HL-60 (cell line): ENCODE measurements at regions not wholly inside any gene's neighbourhood (a gene's known extent, or its start where the extent isn't known, plus 50 kb on each side); places are given as distances from the start of the nearest gene placed in this dataset.

Source experiments
- GABPA ChIP-seq: IDR thresholded peaks from 2 replicates; pipeline ENCODE4 v1.6.1; 2012; ENCODE audit warnings: low read depth
- POLR2AphosphoS5 ChIP-seq: IDR thresholded peaks from 2 replicates; pipeline ENCODE4 v1.6.1; 2012; ENCODE audit warnings: low read depth
- TF ChIP-seq, protein P1 (sequence below): IDR thresholded peaks from one replicate; pipeline ENCODE4 v1.5.1; 2011; ENCODE audit warnings: low read length, control low read depth, inconsistent platforms; ENCODE audit not compliant: insufficient read depth
- TF ChIP-seq, protein P2 (sequence below): IDR thresholded peaks from 2 replicates; pipeline ENCODE4 v1.6.1; 2012; ENCODE audit warnings: low read depth; ENCODE audit not compliant: insufficient replicate concordance

DNA sequence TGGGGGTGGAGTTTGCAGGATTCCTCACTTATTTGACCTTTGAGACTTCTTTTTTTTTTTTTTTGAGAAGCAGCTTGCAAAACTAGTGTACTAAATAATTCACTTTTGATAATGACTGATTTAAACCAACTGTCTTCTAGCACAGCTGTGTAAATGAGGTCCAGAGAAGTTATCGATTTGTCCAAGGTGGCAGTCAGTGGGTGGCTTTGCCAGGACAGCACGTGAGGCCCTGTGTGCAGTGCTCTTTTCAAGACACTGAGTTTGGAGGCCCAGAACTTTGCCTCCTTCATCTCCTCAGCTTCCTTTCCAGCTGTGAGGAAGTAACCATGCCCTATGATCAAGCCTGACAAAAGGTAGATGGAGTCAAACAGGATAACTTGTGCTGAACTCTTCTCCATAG is 92.9 kb upstream of the LCLAT1 start:
- TF ChIP-seq POLR2AphosphoS5 (no peak), GABPA (no peak)
- TF ChIP-seq, protein P1, sequence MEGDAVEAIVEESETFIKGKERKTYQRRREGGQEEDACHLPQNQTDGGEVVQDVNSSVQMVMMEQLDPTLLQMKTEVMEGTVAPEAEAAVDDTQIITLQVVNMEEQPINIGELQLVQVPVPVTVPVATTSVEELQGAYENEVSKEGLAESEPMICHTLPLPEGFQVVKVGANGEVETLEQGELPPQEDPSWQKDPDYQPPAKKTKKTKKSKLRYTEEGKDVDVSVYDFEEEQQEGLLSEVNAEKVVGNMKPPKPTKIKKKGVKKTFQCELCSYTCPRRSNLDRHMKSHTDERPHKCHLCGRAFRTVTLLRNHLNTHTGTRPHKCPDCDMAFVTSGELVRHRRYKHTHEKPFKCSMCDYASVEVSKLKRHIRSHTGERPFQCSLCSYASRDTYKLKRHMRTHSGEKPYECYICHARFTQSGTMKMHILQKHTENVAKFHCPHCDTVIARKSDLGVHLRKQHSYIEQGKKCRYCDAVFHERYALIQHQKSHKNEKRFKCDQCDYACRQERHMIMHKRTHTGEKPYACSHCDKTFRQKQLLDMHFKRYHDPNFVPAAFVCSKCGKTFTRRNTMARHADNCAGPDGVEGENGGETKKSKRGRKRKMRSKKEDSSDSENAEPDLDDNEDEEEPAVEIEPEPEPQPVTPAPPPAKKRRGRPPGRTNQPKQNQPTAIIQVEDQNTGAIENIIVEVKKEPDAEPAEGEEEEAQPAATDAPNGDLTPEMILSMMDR: no peak
- TF ChIP-seq, protein P2, sequence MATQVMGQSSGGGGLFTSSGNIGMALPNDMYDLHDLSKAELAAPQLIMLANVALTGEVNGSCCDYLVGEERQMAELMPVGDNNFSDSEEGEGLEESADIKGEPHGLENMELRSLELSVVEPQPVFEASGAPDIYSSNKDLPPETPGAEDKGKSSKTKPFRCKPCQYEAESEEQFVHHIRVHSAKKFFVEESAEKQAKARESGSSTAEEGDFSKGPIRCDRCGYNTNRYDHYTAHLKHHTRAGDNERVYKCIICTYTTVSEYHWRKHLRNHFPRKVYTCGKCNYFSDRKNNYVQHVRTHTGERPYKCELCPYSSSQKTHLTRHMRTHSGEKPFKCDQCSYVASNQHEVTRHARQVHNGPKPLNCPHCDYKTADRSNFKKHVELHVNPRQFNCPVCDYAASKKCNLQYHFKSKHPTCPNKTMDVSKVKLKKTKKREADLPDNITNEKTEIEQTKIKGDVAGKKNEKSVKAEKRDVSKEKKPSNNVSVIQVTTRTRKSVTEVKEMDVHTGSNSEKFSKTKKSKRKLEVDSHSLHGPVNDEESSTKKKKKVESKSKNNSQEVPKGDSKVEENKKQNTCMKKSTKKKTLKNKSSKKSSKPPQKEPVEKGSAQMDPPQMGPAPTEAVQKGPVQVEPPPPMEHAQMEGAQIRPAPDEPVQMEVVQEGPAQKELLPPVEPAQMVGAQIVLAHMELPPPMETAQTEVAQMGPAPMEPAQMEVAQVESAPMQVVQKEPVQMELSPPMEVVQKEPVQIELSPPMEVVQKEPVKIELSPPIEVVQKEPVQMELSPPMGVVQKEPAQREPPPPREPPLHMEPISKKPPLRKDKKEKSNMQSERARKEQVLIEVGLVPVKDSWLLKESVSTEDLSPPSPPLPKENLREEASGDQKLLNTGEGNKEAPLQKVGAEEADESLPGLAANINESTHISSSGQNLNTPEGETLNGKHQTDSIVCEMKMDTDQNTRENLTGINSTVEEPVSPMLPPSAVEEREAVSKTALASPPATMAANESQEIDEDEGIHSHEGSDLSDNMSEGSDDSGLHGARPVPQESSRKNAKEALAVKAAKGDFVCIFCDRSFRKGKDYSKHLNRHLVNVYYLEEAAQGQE: no peak
